K562 (cell line): ENCODE measurements at regions not wholly inside any gene's neighbourhood (a gene's known extent, or its start where the extent isn't known, plus 50 kb on each side); places are given as distances from the start of the nearest gene placed in this dataset.

Source experiments
- MGA ChIP-seq: fragments of 450-650 bp; IDR thresholded peaks from 2 replicates; pipeline ENCODE4 v1.6.1; 2016; ENCODE audit warnings: mild to moderate bottlenecking, moderate library complexity
- NELFE ChIP-seq: IDR thresholded peaks from 2 replicates; pipeline ENCODE4 v1.6.1; 2011; ENCODE audit warnings: mild to moderate bottlenecking; ENCODE audit not compliant: insufficient read depth, insufficient read length

- TF ChIP-seq MGA (no peak), NELFE (no peak)
These were observed 186.1 kb downstream of the BRINP2 start (continued) for GRCh38 chr1:177356674-177357435.
